ENCODE measurements at regions not wholly inside any gene's neighbourhood (a gene's known extent, or its start where the extent isn't known, plus 50 kb on each side); places are given as distances from the start of the nearest gene placed in this dataset.

DNA sequence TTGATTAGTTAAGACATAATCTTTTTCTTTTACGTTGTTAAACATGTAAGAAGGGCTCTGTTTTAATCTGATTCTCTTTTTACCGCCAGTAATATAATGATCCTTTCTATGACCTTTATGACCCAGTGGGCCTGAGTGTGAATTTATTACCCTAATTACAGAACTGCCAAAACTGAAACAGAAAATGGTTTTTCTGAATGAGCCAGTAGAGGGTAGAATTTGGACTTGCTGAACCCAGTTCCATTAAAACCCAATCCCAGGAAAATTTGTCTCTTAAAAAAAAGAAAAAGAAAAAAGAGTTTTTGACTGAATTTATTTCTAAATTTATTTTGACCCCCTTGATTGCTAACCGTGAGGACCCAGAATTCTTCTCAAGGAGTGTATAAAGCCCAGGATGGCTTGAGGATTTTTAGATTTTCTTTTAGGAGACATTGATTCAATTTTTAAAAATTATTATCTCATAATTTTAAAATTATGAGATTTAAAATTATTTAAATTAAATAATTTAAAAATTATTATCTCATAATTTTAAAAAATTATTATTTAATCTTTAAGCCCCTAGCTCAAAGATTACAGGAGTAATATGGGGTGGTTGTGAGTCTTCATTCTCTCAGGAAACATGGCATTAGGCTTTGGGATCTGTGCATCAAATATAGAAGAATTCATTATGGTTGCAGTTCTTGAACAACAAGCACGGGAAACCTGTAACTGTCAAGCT is 94.1 kb upstream of the GLIS3 start:
- Mint-ChIP-seq H3K4me1 (ENCODE audit: low read depth, unreplicated experiment) (no peaks in the 10 kb centered on the region), H3K4me3 (ENCODE audit: unreplicated experiment) (no peak overlapping the region), H3K36me3 (ENCODE audit: insufficient read depth, unreplicated experiment) (no peaks in the 10 kb centered on the region), H3K27me3 (ENCODE audit: insufficient read depth, unreplicated experiment) (no peaks in the 10 kb centered on the region), H3K27ac (ENCODE audit: unreplicated experiment) (no peak overlapping the region), H3K9me3 (ENCODE audit: unreplicated experiment) (no peaks in the 10 kb centered on the region)
- BruUV-seq (replicated peaks), result no TSS peak
- no peaks in the 10 kb centered on the region for H3K9me3 ChIP-seq
- no peaks in the 10 kb centered on the region for H3K36me3 ChIP-seq (ENCODE audit: control insufficient read depth, insufficient read depth, low read length)
- TF ChIP-seq, protein P1, sequence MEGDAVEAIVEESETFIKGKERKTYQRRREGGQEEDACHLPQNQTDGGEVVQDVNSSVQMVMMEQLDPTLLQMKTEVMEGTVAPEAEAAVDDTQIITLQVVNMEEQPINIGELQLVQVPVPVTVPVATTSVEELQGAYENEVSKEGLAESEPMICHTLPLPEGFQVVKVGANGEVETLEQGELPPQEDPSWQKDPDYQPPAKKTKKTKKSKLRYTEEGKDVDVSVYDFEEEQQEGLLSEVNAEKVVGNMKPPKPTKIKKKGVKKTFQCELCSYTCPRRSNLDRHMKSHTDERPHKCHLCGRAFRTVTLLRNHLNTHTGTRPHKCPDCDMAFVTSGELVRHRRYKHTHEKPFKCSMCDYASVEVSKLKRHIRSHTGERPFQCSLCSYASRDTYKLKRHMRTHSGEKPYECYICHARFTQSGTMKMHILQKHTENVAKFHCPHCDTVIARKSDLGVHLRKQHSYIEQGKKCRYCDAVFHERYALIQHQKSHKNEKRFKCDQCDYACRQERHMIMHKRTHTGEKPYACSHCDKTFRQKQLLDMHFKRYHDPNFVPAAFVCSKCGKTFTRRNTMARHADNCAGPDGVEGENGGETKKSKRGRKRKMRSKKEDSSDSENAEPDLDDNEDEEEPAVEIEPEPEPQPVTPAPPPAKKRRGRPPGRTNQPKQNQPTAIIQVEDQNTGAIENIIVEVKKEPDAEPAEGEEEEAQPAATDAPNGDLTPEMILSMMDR (IDR thresholded peaks at IDR 0.05; ENCODE audit: insufficient read depth in 1 of 2, low read depth in 1 of 2, low read length in 1 of 2, severe bottlenecking in 1 of 2, unreplicated experiment in 1 of 2), result no peak
- intact Hi-C loops (cut with micrococcal nuclease; ENCODE audit: unreplicated experiment), result no loop called here
- H3K4me3 ChIP-seq (ENCODE audit: low read depth, low read length), result no peak overlapping the region
- POLR2A ChIA-PET, result no interaction called here
- no peak for DNase-seq
- H3K27me3 ChIP-seq (replicated peaks; ENCODE audit: control insufficient read depth, insufficient read depth, low read length), result no peaks in the 10 kb centered on the region
- CTCF ChIA-PET, result no interaction called here
- no peaks in the 10 kb centered on the region for H3K4me1 ChIP-seq

DNA sequence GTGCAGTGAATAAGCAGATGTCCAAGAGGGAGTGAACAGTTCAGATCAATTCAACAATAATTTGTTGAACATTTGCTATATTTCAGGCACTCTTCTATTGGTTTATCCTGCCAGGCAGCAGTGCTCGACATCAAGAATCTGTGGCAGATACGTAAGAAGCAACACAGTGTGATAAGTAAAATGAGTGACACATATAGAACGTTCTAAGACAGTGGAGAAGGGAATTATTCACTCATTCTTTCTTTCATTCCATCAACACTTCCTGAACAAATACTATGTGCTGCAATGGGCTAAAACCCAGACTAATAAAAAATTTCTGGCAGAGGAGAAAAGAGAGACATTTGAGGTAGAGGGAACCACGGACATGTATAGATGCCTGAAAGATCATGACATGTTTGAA is 89.9 kb upstream of the GLIS3 start:
- Mint-ChIP-seq H3K27me3 (ENCODE audit: insufficient read depth, unreplicated experiment) (no peaks in the 10 kb centered on the region), H3K27ac (ENCODE audit: unreplicated experiment) (no peak overlapping the region), H3K9me3 (ENCODE audit: unreplicated experiment) (no peaks in the 10 kb centered on the region), H3K4me1 (ENCODE audit: low read depth, unreplicated experiment) (no peaks in the 10 kb centered on the region), H3K4me3 (ENCODE audit: unreplicated experiment) (no peak overlapping the region), H3K36me3 (ENCODE audit: insufficient read depth, unreplicated experiment) (no peaks in the 10 kb centered on the region)
- intact Hi-C loops (cut with micrococcal nuclease; ENCODE audit: unreplicated experiment), result loop anchor here (5.0 to 10.0 kb wide), 2 partner anchors 118 to 595 kb away; partner anchors contain the start of gene JAK2
- POLR2A ChIA-PET, result interaction anchor here (1.1 kb wide), 1 partner anchor 100 kb away, joined by 3 read pairs; no protein-coding TSS in a partner anchor
- no TSS peak for BruUV-seq (replicated peaks)
- Histone ChIP-seq H3K4me3 (ENCODE audit: low read depth, low read length) (no peak overlapping the region), H3K4me1 (no peaks in the 10 kb centered on the region), H3K9me3 (no peaks in the 10 kb centered on the region), H3K27me3 (replicated peaks; ENCODE audit: control insufficient read depth, insufficient read depth, low read length) (no peaks in the 10 kb centered on the region), H3K36me3 (ENCODE audit: control insufficient read depth, insufficient read depth, low read length) (no peaks in the 10 kb centered on the region)
- TF ChIP-seq, protein P1 (IDR thresholded peaks at IDR 0.05; ENCODE audit: insufficient read depth in 1 of 2, low read depth in 1 of 2, low read length in 1 of 2, severe bottlenecking in 1 of 2, unreplicated experiment in 1 of 2), result no peak
- DNase-seq, result no peak
- CTCF ChIA-PET, result no interaction called here

DNA sequence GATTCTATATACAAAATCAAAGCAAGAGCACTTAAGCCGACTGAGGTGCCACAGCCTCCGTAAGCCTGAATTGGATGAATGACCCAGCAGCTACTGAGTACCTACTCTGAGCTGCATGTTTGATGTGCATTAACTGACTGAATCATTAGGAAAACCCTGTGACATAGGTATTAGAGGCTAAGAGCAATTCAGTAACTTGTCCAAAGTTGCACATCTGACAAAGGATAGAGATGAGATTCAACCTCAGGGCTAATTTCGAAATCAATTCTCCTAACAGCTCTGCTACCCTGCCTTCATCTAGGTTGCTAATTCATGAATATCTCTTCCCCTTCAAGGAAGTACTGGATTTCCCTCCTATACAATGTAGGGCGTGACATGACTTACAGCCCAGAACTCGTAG is 89.1 kb upstream of the GLIS3 start:
- Mint-ChIP-seq H3K27ac (ENCODE audit: unreplicated experiment) (no peak overlapping the region), H3K9me3 (ENCODE audit: unreplicated experiment) (no peaks in the 10 kb centered on the region), H3K36me3 (ENCODE audit: insufficient read depth, unreplicated experiment) (no peaks in the 10 kb centered on the region), H3K27me3 (ENCODE audit: insufficient read depth, unreplicated experiment) (no peaks in the 10 kb centered on the region), H3K4me3 (ENCODE audit: unreplicated experiment) (no peak overlapping the region), H3K4me1 (ENCODE audit: low read depth, unreplicated experiment) (no peaks in the 10 kb centered on the region)
- POLR2A ChIA-PET, result no interaction called here
- Histone ChIP-seq H3K36me3 (ENCODE audit: control insufficient read depth, insufficient read depth, low read length) (no peaks in the 10 kb centered on the region), H3K9me3 (no peaks in the 10 kb centered on the region), H3K27me3 (replicated peaks; ENCODE audit: control insufficient read depth, insufficient read depth, low read length) (no peaks in the 10 kb centered on the region), H3K4me3 (ENCODE audit: low read depth, low read length) (no peak overlapping the region), H3K4me1 (no peaks in the 10 kb centered on the region)
- TF ChIP-seq, protein P1 (IDR thresholded peaks at IDR 0.05; ENCODE audit: insufficient read depth in 1 of 2, low read depth in 1 of 2, low read length in 1 of 2, severe bottlenecking in 1 of 2, unreplicated experiment in 1 of 2), result no peak
- no peak for DNase-seq
- no TSS peak for BruUV-seq (replicated peaks)
- intact Hi-C loops (cut with micrococcal nuclease; ENCODE audit: unreplicated experiment), result loop anchor here (5.0 to 10.0 kb wide), 2 partner anchors 118 to 596 kb away; partner anchors contain the start of gene JAK2
- CTCF ChIA-PET, result no interaction called here

Measured in Caco-2 (cell line).